Caco-2 (cell line): ENCODE measurements at regions not wholly inside any gene's neighbourhood (a gene's known extent, or its start where the extent isn't known, plus 50 kb on each side); places are given as distances from the start of the nearest gene placed in this dataset.

Source experiments
- BruUV-seq: library from RNA; stranded (reverse); fragments of 400-500 nt; replicated peaks from 2 replicates; lab custom pipeline; 2021; lab: Mats Ljungman, UMichigan
- CTCF ChIA-PET: fragments of 300-600 bp; sonication (Branson Sonifier 250); formaldehyde crosslinking; loops from one replicate; lab custom pipeline; 2022; ENCODE audit warnings: antibody characterized with exemption; lab: Charles Lee
- POLR2A ChIA-PET: fragments of 300-600 bp; sonication (Branson Sonifier 250); formaldehyde crosslinking; loops from one replicate; lab custom pipeline; 2022; ENCODE audit warnings: antibody characterized with exemption; lab: Charles Lee
- DNase-seq, 2 experiments: peaks; one replicate each; pipeline versions ENCODE4 v3.0.0 to v3.0.0-alpha.2; 2020 to 2022
- H3K27me3 ChIP-seq: replicated peaks from 2 replicates; pipeline ENCODE4 v1.6.0; 2011; ENCODE audit warnings: low read length; ENCODE audit not compliant: control insufficient read depth, insufficient read depth
- H3K36me3 ChIP-seq: 2 replicates; pipeline ENCODE4 v1.5.1; 2011; ENCODE audit warnings: low read length; ENCODE audit not compliant: control insufficient read depth, insufficient read depth
- H3K4me1 ChIP-seq: fragments of 250-450 bp; sonication (Bioruptor Pico); 2 replicates; pipeline ENCODE4 v1.5.1; 2020; ENCODE audit warnings: mild to moderate bottlenecking
- H3K4me3 ChIP-seq: 2 replicates; pipeline ENCODE4 v1.5.1; 2011; ENCODE audit warnings: low read depth, mild to moderate bottlenecking, control low read depth, low read length
- H3K9me3 ChIP-seq: fragments of 250-450 bp; sonication (Bioruptor Pico); 2 replicates; pipeline ENCODE4 v1.5.1; 2020; ENCODE audit warnings: mild to moderate bottlenecking, moderate library complexity
- H3K27ac Mint-ChIP-seq: one replicate; pipeline ENCODE4 v1.8.0; 2022; ENCODE audit warnings: mixed read lengths; ENCODE audit not compliant: unreplicated experiment
- H3K27me3 Mint-ChIP-seq: one replicate; pipeline ENCODE4 v1.8.0; 2022; ENCODE audit warnings: mixed read lengths; ENCODE audit not compliant: insufficient read depth, unreplicated experiment
- H3K36me3 Mint-ChIP-seq: one replicate; pipeline ENCODE4 v1.8.0; 2022; ENCODE audit warnings: mild to moderate bottlenecking, mixed read lengths; ENCODE audit not compliant: insufficient read depth, unreplicated experiment
- H3K4me1 Mint-ChIP-seq: one replicate; pipeline ENCODE4 v1.8.0; 2022; ENCODE audit warnings: low read depth, mixed read lengths; ENCODE audit not compliant: unreplicated experiment
- H3K4me3 Mint-ChIP-seq: one replicate; pipeline ENCODE4 v1.8.0; 2022; ENCODE audit warnings: mild to moderate bottlenecking, moderate library complexity, mixed read lengths; ENCODE audit not compliant: unreplicated experiment
- H3K9me3 Mint-ChIP-seq: one replicate; pipeline ENCODE4 v1.8.0; 2022; ENCODE audit warnings: mixed read lengths; ENCODE audit not compliant: unreplicated experiment
- intact Hi-C: fragments of 100-400 bp; cut with micrococcal nuclease; formaldehyde crosslinking; loops from one replicate; pipeline ENCODE4 v1.10.0; 2022; ENCODE audit not compliant: unreplicated experiment
- TF ChIP-seq, protein P1 (sequence below), 2 experiments: fragments of 200-600 bp in 1 of 2; IDR thresholded peaks; 1 replicate in 1 of 2; 2 replicates in 1 of 2; pipeline versions ENCODE4 v1.5.1 to v1.8.0; 2011 to 2022; ENCODE audit warnings: antibody characterized with exemption in 1 of 2, control low read depth in 1 of 2, inconsistent platforms in 1 of 2, low read depth in 1 of 2, low read length in 1 of 2, mild to moderate bottlenecking in 1 of 2, moderate library complexity in 1 of 2; ENCODE audit not compliant: insufficient read depth in 1 of 2, severe bottlenecking in 1 of 2, unreplicated experiment in 1 of 2

DNA sequence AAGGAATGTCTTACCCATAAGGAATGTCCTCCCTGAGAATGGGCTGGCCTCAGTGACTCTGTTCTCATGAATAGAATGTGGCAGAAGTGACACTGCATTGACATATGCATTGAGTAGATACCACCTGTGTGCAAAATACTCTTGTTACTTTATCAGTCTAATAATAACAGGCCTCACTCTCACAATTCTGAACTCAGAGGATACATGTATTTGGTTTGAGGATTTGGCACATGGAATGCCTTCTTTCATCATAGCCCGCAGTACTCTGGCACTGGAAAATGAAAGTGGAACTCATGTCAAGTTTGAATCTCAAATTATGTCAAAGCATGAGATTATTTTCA is 52.9 kb upstream of the PLCB4 start:
- Histone ChIP-seq H3K27me3 (no peaks in the 10 kb centered on the region), H3K4me1 (no peaks in the 10 kb centered on the region), H3K36me3 (no peaks in the 10 kb centered on the region), H3K4me3 (no peak overlapping the region), H3K9me3 (no peaks in the 10 kb centered on the region)
- Mint-ChIP-seq H3K36me3 (no peaks in the 10 kb centered on the region), H3K4me1 (no peaks in the 10 kb centered on the region), H3K9me3 (no peaks in the 10 kb centered on the region), H3K4me3 (no peak overlapping the region), H3K27me3 (peaks cover 14% of the 10 kb centered on the region), H3K27ac (no peak overlapping the region)
- no peak for DNase-seq
- TF ChIP-seq, protein P1, sequence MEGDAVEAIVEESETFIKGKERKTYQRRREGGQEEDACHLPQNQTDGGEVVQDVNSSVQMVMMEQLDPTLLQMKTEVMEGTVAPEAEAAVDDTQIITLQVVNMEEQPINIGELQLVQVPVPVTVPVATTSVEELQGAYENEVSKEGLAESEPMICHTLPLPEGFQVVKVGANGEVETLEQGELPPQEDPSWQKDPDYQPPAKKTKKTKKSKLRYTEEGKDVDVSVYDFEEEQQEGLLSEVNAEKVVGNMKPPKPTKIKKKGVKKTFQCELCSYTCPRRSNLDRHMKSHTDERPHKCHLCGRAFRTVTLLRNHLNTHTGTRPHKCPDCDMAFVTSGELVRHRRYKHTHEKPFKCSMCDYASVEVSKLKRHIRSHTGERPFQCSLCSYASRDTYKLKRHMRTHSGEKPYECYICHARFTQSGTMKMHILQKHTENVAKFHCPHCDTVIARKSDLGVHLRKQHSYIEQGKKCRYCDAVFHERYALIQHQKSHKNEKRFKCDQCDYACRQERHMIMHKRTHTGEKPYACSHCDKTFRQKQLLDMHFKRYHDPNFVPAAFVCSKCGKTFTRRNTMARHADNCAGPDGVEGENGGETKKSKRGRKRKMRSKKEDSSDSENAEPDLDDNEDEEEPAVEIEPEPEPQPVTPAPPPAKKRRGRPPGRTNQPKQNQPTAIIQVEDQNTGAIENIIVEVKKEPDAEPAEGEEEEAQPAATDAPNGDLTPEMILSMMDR (IDR thresholded peaks at IDR 0.05; ENCODE audit: insufficient read depth in 1 of 2, low read depth in 1 of 2, low read length in 1 of 2, severe bottlenecking in 1 of 2, unreplicated experiment in 1 of 2), result no peak
- intact Hi-C loops, result no loop called here
- POLR2A ChIA-PET, result no interaction called here
- no TSS peak for BruUV-seq
- CTCF ChIA-PET, result no interaction called here

DNA sequence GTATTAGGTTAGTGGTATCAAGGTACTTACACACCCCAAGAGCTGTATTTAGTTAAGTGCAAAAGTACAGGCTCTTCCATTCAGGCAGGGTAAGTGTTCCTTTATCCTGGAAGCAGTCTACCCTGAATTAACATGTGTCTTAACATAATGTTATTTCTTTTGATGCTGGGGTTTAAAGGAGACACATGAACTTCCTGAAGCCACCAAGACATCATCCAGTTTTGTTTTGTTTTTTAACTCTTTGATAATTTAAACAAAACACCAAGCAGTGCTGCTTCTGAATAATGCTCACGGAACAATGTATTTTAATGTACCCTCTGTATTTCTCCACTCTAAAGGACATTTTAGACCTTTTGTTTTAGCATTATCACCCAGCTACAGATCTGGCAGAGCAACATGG is 50.5 kb upstream of the PLCB4 start:
- no peaks in the 10 kb centered on the region for H3K27me3 ChIP-seq
- ChIA-PET CTCF (no interaction called here), POLR2A (no interaction called here)
- peaks cover 19% of the 10 kb centered on the region for H3K27me3 Mint-ChIP-seq
- intact Hi-C loops, result no loop called here
- no peaks in the 10 kb centered on the region for H3K9me3 ChIP-seq
- no peaks in the 10 kb centered on the region for H3K9me3 Mint-ChIP-seq
- no peaks in the 10 kb centered on the region for H3K4me1 ChIP-seq
- no peak overlapping the region for H3K27ac Mint-ChIP-seq
- TF ChIP-seq, protein P1 (IDR thresholded peaks at IDR 0.05; ENCODE audit: insufficient read depth in 1 of 2, low read depth in 1 of 2, low read length in 1 of 2, severe bottlenecking in 1 of 2, unreplicated experiment in 1 of 2), result no peak
- no peak overlapping the region for H3K4me3 ChIP-seq
- H3K36me3 Mint-ChIP-seq, result no peaks in the 10 kb centered on the region
- DNase-seq, result no peak
- H3K36me3 ChIP-seq, result no peaks in the 10 kb centered on the region
- BruUV-seq, result no TSS peak
- no peak overlapping the region for H3K4me3 Mint-ChIP-seq
- H3K4me1 Mint-ChIP-seq, result no peaks in the 10 kb centered on the region
